ENCODE measurements at regions not wholly inside any gene's neighbourhood (a gene's known extent, or its start where the extent isn't known, plus 50 kb on each side); places are given as distances from the start of the nearest gene placed in this dataset.

- dilution Hi-C loops (cut with HindIII; ENCODE audit: low sequenced_read_pairs, unreplicated experiment), result no loop called here
These were observed 234.1 kb upstream of the DMRT1 start for GRCh38 chr9:607417-607816.

More at GRCh38 chr9:607417-607816, 234.1 kb upstream of the DMRT1 start:
- Histone ChIP-seq H3K9me3 (ENCODE audit: control insufficient read depth, insufficient read depth, low read length) (no peaks in the 10 kb centered on the region), H3K79me1 (ENCODE audit: low read depth in 1 of 2, low read length in 2 of 2) (no peaks in the 10 kb centered on the region), H2AFZ (replicated peaks; ENCODE audit: low read length, poor library complexity) (no peak overlapping the region), H4K8ac (ENCODE audit: low read depth in 2 of 2, low read length in 2 of 2) (no peak overlapping the region), H2AK9ac (replicated peaks; ENCODE audit: low read depth, low read length, poor library complexity) (no peak overlapping the region), H3K4me2 (ENCODE audit: low read depth, low read length) (no peak overlapping the region), H3K9me1 (ENCODE audit: insufficient read depth, low read length) (no peaks in the 10 kb centered on the region), H2BK20ac (ENCODE audit: low read depth, low read length) (no peak overlapping the region), H3K4me1 (ENCODE audit: control insufficient read depth, insufficient read depth, low read length) (no peaks in the 10 kb centered on the region), H2BK5ac (ENCODE audit: low read depth, low read length, poor library complexity, severe bottlenecking) (no peak overlapping the region), H3K56ac (ENCODE audit: extremely low read depth, insufficient read depth, low read length) (no peak overlapping the region), H3K4me3 (ENCODE audit: insufficient read depth, low read depth, low read length) (no peak overlapping the region), H4K91ac (ENCODE audit: insufficient read depth, low read depth, low read length) (no peak overlapping the region), H3K14ac (replicated peaks; ENCODE audit: low read depth, low read length) (no peak overlapping the region), H2BK15ac (ENCODE audit: low read depth, low read length) (no peak overlapping the region), H3K36me3 (ENCODE audit: control insufficient read depth, insufficient read depth, low read length) (no peaks in the 10 kb centered on the region), H3K18ac (ENCODE audit: low read depth, low read length) (no peak overlapping the region), H3K4ac (ENCODE audit: low read depth, low read length) (no peak overlapping the region), H4K20me1 (ENCODE audit: insufficient read depth, low read length) (no peaks in the 10 kb centered on the region), H4K5ac (ENCODE audit: low read depth, low read length) (no peak overlapping the region), H3K27me3 (ENCODE audit: control insufficient read depth, insufficient read depth, low read length) (no peaks in the 10 kb centered on the region; the same call in 1 of the 2 replicates), H3K9ac (ENCODE audit: low read depth, low read length) (no peak overlapping the region), H3K27ac (ENCODE audit: insufficient read depth, low read length) (no peak overlapping the region), H2BK120ac (ENCODE audit: low read depth, low read length) (no peak overlapping the region), H3K23ac (ENCODE audit: low read depth, low read length) (no peak overlapping the region), H2AK5ac (ENCODE audit: low read depth, low read length) (no peak overlapping the region)
- ChIA-PET CTCF (no interaction called here), POLR2A (ENCODE audit: unreplicated experiment) (no interaction called here)
- BruUV-seq (replicated peaks), result no TSS peak
- TF ChIP-seq SMC3 (IDR thresholded peaks at IDR 0.05; ENCODE audit: low read depth, low read length) (no peak), NFE2L2 (IDR thresholded peaks at IDR 0.05; ENCODE audit: low read depth, low read length) (no peak)
- intact Hi-C loops (cut with micrococcal nuclease) (no loop called here), in situ Hi-C loops (cut with MboI; ENCODE audit: low sequenced_read_pairs) (no loop called here)
- DNase-seq (no peak), ATAC-seq (ENCODE audit: low read depth) (no peak)
- no CpG with 5 or more reads among the region's 5 CpGs for WGBS, 2 experiments (ENCODE audit: extremely low coverage in 2 of 2, insufficient read length in 1 of 2)

Data from IMR-90 (cell line).